Spleen (tissue), 11 donors: ENCODE measurements at regions not wholly inside any gene's neighbourhood (a gene's known extent, or its start where the extent isn't known, plus 50 kb on each side); places are given as distances from the start of the nearest gene placed in this dataset.
A peak's percentile ranks its signal among the peaks of the same experiment; 100 is the strongest.

ENCODE experiments used
- DNase-seq: peaks from one replicate; pipeline ENCODE4 v3.0.0-alpha.2; 2020
- H3K27ac ChIP-seq, 8 donors: fragments of 200-600 bp; sonication (generic) in 7 of 8; 1 replicate in 4 of 8; 2 replicates in 4 of 8; pipeline versions ENCODE4 v1.5.0 to v1.8.0; 2016 to 2021; ENCODE audit warnings: inconsistent platforms in 4 of 8, mild to moderate bottlenecking in 4 of 8, moderate library complexity in 1 of 8
- H3K27me3 ChIP-seq, 7 donors: fragments of 200-600 bp; sonication (generic) in 6 of 7; replicated peaks in 1 of 7; 1 replicate in 4 of 7; 2 replicates in 3 of 7; pipeline versions ENCODE4 v1.5.0 to v1.8.0; 2016 to 2021; ENCODE audit warnings: inconsistent platforms in 3 of 7, mild to moderate bottlenecking in 1 of 7
- H3K36me3 ChIP-seq, 6 donors: fragments of 200-600 bp; sonication (generic) in 5 of 6; 1 replicate in 4 of 6; 2 replicates in 2 of 6; pipeline versions ENCODE4 v1.5.0 to v1.8.0; 2016 to 2021; ENCODE audit warnings: inconsistent platforms in 2 of 6
- H3K4me1 ChIP-seq, 6 donors: fragments of 200-600 bp; sonication (generic) in 5 of 6; 1 replicate in 3 of 6; 2 replicates in 3 of 6; pipeline versions ENCODE4 v1.5.0 to v1.8.0; 2016 to 2021; ENCODE audit warnings: inconsistent platforms in 3 of 6
- H3K4me3 ChIP-seq, 8 donors: fragments of 200-600 bp; sonication (generic) in 7 of 8; 1 replicate in 4 of 8; 2 replicates in 4 of 8; pipeline versions ENCODE4 v1.5.0 to v1.8.0; 2016 to 2021; ENCODE audit warnings: inconsistent platforms in 4 of 8, mild to moderate bottlenecking in 4 of 8, moderate library complexity in 2 of 8
- H3K9me3 ChIP-seq, 8 donors: fragments of 200-600 bp; sonication (generic) in 7 of 8; 1 replicate in 4 of 8; 2 replicates in 4 of 8; pipeline versions ENCODE4 v1.5.0 to v1.8.0; 2016 to 2021; ENCODE audit warnings: inconsistent platforms in 4 of 8
- CTCF ChIP-seq, 11 experiments: fragments of 200-600 bp in 7 of 11; fragments of 450-650 bp in 4 of 11; sonication (generic) in 4 of 11; IDR thresholded peaks in 8 of 11; conservative IDR thresholded peaks in 3 of 11; 1 replicate in 7 of 11; 2 replicates in 4 of 11; pipeline versions ENCODE4 v1.4.0 to v1.8.0; 2016 to 2021; ENCODE audit warnings: antibody characterized with exemption in 11 of 11, inconsistent platforms in 4 of 11, mild to moderate bottlenecking in 1 of 11
- POLR2A ChIP-seq, 3 donors: fragments of 450-650 bp; IDR thresholded peaks; one replicate each; pipeline ENCODE4 v1.5.1; 2017; ENCODE audit warnings: antibody characterized with exemption in 3 of 3, mild to moderate bottlenecking in 1 of 3
- POLR2AphosphoS5 ChIP-seq, 3 donors: sonication (generic); formaldehyde crosslinking; IDR thresholded peaks; one replicate each; pipeline ENCODE4 v1.5.1; 2017; ENCODE audit warnings: antibody characterized with exemption in 3 of 3
- WGBS, 5 donors: extraction: QIAGEN DNeasy Blood & Tissue Kit in 3 of 5; methylation state at CpG; one replicate each; pipeline versions ENCODE4 v1.1.5 to v1.1.7; 2013 to 2018; 5-methylcytosine and 5-hydroxymethylcytosine counted together
- intact Hi-C: fragments of 100-400 bp; cut with DNase I; formaldehyde crosslinking; loops from one replicate; pipeline ENCODE4 v1.15.0; 2023; ENCODE audit warnings: low total_unique reads
- donor health status: healthy with polysubstance abuse.
- donor health status: DM: no; HTN: no; CAD: no; lungs with moderate emphysema.
- donor health status: DM: no; HTN: no; CAD: no.
- donor health status: Bipolar disorder and iron deficiency.
- donor health status: healthy.
- donor health status: DM: no; HTN: no; CAD: no.
- donor health status: DM: yes; HTN: yes; CAD: no.

GRCh38 chr5:57340681-57341080 lies 141.9 kb downstream of the ACTBL2 start:
- no peak for TF ChIP-seq POLR2A (IDR thresholded peaks at IDR 0.05)
- TF ChIP-seq CTCF (IDR thresholded peaks at IDR 0.05 in 8 of 11, conservative IDR thresholded peaks at IDR 0.05 in 3 of 11): no peak
- no peak for TF ChIP-seq POLR2AphosphoS5 (IDR thresholded peaks at IDR 0.05)
- no peak for DNase-seq
- intact Hi-C loops: no loop called here
- Histone ChIP-seq H3K4me3 (no peak overlapping the region), H3K9me3 (no peaks in the 10 kb centered on the region), H3K27me3 (no peaks in the 10 kb centered on the region), H3K27ac (no peak overlapping the region), H3K4me1 (no peaks in the 10 kb centered on the region), H3K36me3 (no peaks in the 10 kb centered on the region)
- WGBS, 5 donors: 71 to 78% (median 74%) methylated on average over 1 of the region's 1 CpG

DNA sequence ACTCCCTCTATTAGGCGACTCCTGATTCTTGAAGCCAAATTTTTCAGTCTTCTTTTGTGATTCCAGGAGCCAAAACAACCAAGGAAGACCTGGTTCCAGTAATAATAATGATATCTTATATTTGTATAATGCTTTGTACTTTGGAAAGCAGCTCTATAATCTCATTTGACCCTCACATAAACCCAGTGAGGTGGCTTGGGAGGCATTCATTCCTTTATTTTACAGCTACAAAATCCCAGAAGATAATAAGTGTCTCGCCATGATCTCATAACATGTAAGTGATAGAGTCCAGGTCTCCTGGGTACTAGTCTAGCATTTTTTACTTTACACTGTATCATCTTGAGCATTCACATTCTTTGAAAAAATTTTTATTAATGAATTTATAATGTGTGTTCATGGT lies 143.1 kb downstream of the ACTBL2 start:
- TF ChIP-seq POLR2AphosphoS5 (IDR thresholded peaks at IDR 0.05): no peak
- no peak for TF ChIP-seq POLR2A (IDR thresholded peaks at IDR 0.05)
- TF ChIP-seq CTCF (IDR thresholded peaks at IDR 0.05 in 8 of 11, conservative IDR thresholded peaks at IDR 0.05 in 3 of 11): no peak
- Histone ChIP-seq H3K4me3 (no peak overlapping the region), H3K9me3 (no peaks in the 10 kb centered on the region), H3K4me1 (no peaks in the 10 kb centered on the region), H3K36me3 (no peaks in the 10 kb centered on the region), H3K27me3 (no peaks in the 10 kb centered on the region), H3K27ac (no peak overlapping the region)
- no peak for DNase-seq
- WGBS, 5 donors: 91 to 100% (median 96%) methylated on average over 2 of the region's 2 CpGs
- intact Hi-C loops: no loop called here

- 66 to 87% (median 78%) methylated on average over 3 of the region's 3 CpGs for WGBS, 5 donors
- Histone ChIP-seq H3K27me3 (no peaks in the 10 kb centered on the region), H3K36me3 (no peaks in the 10 kb centered on the region), H3K9me3 (no peaks in the 10 kb centered on the region), H3K4me1 (no peaks in the 10 kb centered on the region), H3K4me3 (no peak overlapping the region), H3K27ac (no peak overlapping the region)
- no peak for DNase-seq
- no peak for TF ChIP-seq POLR2AphosphoS5 (IDR thresholded peaks at IDR 0.05)
- no peak for TF ChIP-seq POLR2A (IDR thresholded peaks at IDR 0.05)
- no peak for TF ChIP-seq CTCF (IDR thresholded peaks at IDR 0.05 in 8 of 11, conservative IDR thresholded peaks at IDR 0.05 in 3 of 11)
- intact Hi-C loops: no loop called here
Measured at GRCh38 chr5:57338868-57339340, 143.7 kb downstream of the ACTBL2 start.

- H3K9me3 ChIP-seq: no peaks in the 10 kb centered on the region
- intact Hi-C loops: no loop called here
- no peak overlapping the region for H3K27ac ChIP-seq
- no peak for DNase-seq
- no peaks in the 10 kb centered on the region for H3K27me3 ChIP-seq
- H3K4me1 ChIP-seq: no peaks in the 10 kb centered on the region
- TF ChIP-seq CTCF (IDR thresholded peaks at IDR 0.05 in 8 of 11, conservative IDR thresholded peaks at IDR 0.05 in 3 of 11): peak in 2 of 11 experiments; percentile 10 to 29
- no peak for TF ChIP-seq POLR2AphosphoS5 (IDR thresholded peaks at IDR 0.05)
- no peak overlapping the region for H3K4me3 ChIP-seq
- no peaks in the 10 kb centered on the region for H3K36me3 ChIP-seq
- 63 to 67% (median 65%) methylated on average over 4 of the region's 4 CpGs for WGBS, 5 donors
Measured at GRCh38 chr5:57338068-57338867, 144.3 kb downstream of the ACTBL2 start.
